Gastroesophageal sphincter (tissue), 4 donors: ENCODE measurements at regions not wholly inside any gene's neighbourhood (a gene's known extent, or its start where the extent isn't known, plus 50 kb on each side); places are given as distances from the start of the nearest gene placed in this dataset.

ENCODE experiments used
- ATAC-seq: fragments of 150-250 bp; one replicate; pipeline ENCODE4 v1.9.1; 2016; ENCODE audit warnings: mild to moderate bottlenecking, moderate library complexity
- H3K27ac ChIP-seq, 4 donors: fragments of 200-600 bp; sonication (generic) in 3 of 4; 1 replicate in 3 of 4; 2 replicates in 1 of 4; pipeline ENCODE4 v1.5.1; 2016 to 2019
- H3K27me3 ChIP-seq: fragments of 200-600 bp; sonication (generic); one replicate; pipeline ENCODE4 v1.5.1; 2019
- H3K36me3 ChIP-seq, 2 donors: fragments of 200-600 bp; sonication (generic); one replicate each; pipeline ENCODE4 v1.5.1; 2019; ENCODE audit warnings: control low read depth in 1 of 2
- H3K4me1 ChIP-seq, 3 donors: fragments of 200-600 bp; sonication (generic); 1 replicate in 2 of 3; 2 replicates in 1 of 3; pipeline ENCODE4 v1.5.1; 2016 to 2019; ENCODE audit warnings: control low read depth in 2 of 3
- H3K4me3 ChIP-seq, 2 donors: fragments of 200-600 bp; sonication (generic); one replicate each; pipeline ENCODE4 v1.5.1; 2019; ENCODE audit warnings: mild to moderate bottlenecking in 1 of 2, moderate library complexity in 1 of 2
- H3K9me3 ChIP-seq, 3 donors: fragments of 200-600 bp; sonication (generic); one replicate each; pipeline ENCODE4 v1.5.1; 2017 to 2019; ENCODE audit warnings: control low read depth in 2 of 3
- CTCF ChIP-seq, 4 experiments: fragments of 200-600 bp in 2 of 4; fragments of 450-650 bp in 2 of 4; sonication (generic) in 1 of 4; IDR thresholded peaks; one replicate each; pipeline ENCODE4 v1.5.1; 2017 to 2019; ENCODE audit warnings: antibody characterized with exemption in 4 of 4, mild to moderate bottlenecking in 2 of 4, moderate library complexity in 2 of 4
- EP300 ChIP-seq: sonication (generic); formaldehyde crosslinking; IDR thresholded peaks from one replicate; pipeline ENCODE4 v1.6.1; 2017; ENCODE audit warnings: antibody characterized with exemption, mild to moderate bottlenecking
- POLR2A ChIP-seq, 2 donors: fragments of 450-650 bp; IDR thresholded peaks; one replicate each; pipeline ENCODE4 v1.6.1; 2017; ENCODE audit warnings: antibody characterized with exemption in 2 of 2, mild to moderate bottlenecking in 2 of 2, moderate library complexity in 1 of 2
- POLR2AphosphoS5 ChIP-seq: sonication (generic); formaldehyde crosslinking; IDR thresholded peaks from one replicate; pipeline ENCODE4 v1.6.1; 2017; ENCODE audit warnings: antibody characterized with exemption
- WGBS, 2 donors: methylation state at CpG; one replicate each; pipeline ENCODE4 v1.1.5; 2018; ENCODE audit warnings: low coverage in 1 of 2; 5-methylcytosine and 5-hydroxymethylcytosine counted together

- ATAC-seq = no peak
- no peaks in the 10 kb centered on the region for H3K27me3 ChIP-seq
- H3K4me3 ChIP-seq = no peak overlapping the region
- H3K9me3 ChIP-seq = peaks cover 0 to 7% (median 0%) of the 10 kb centered on the region in 3 donors
- H3K27ac ChIP-seq = no peak overlapping the region
- no peaks in the 10 kb centered on the region for H3K4me1 ChIP-seq
- TF ChIP-seq POLR2A (IDR thresholded peaks at IDR 0.05) (no peak), EP300 (no peak), POLR2AphosphoS5 (no peak), CTCF (IDR thresholded peaks at IDR 0.05) (no peak)
- H3K36me3 ChIP-seq = no peaks in the 10 kb centered on the region
- 67 to 87% methylated on average over 1 to 2 of the region's 2 CpGs for WGBS, 2 donors
These were observed 349.9 kb downstream of the RPS24 start for GRCh38 chr10:78383378-78384048.

GRCh38 chr10:78384049-78384431, 350.4 kb downstream of the RPS24 start:
- no peak overlapping the region for H3K27ac ChIP-seq
- TF ChIP-seq POLR2A (IDR thresholded peaks at IDR 0.05) (no peak), EP300 (no peak), POLR2AphosphoS5 (no peak), CTCF (IDR thresholded peaks at IDR 0.05) (no peak)
- peaks cover 0 to 7% (median 0%) of the 10 kb centered on the region in 3 donors for H3K9me3 ChIP-seq
- H3K4me1 ChIP-seq = no peaks in the 10 kb centered on the region
- WGBS, 2 donors = 89 to 100% methylated on average over 1 of the region's 1 CpG
- no peak overlapping the region for H3K4me3 ChIP-seq
- no peaks in the 10 kb centered on the region for H3K27me3 ChIP-seq
- ATAC-seq = no peak
- no peaks in the 10 kb centered on the region for H3K36me3 ChIP-seq

DNA sequence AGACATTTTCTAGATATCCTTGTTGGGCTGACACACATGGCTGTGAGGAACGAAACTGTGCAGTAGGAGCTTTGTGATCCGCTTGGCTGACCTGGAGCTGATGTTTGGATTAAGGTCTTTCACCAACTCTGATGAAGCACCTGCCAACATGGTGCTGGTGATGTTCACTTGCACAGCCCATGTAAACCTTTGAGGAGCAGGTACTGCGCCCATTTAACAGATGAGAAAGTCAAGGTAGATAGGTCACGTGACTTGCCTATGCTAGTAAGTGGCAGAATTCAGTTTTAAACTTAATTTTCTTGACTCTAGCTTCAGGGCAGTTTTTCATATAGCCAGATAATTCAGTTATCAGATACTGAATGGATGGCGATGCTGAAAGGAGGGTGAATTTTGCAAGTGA, 351.9 kb downstream of the RPS24 start:
- 88 to 97% methylated on average over 5 of the region's 5 CpGs for WGBS, 2 donors
- Histone ChIP-seq H3K9me3 (no peaks in the 10 kb centered on the region), H3K36me3 (no peaks in the 10 kb centered on the region), H3K27ac (no peak overlapping the region), H3K4me1 (no peaks in the 10 kb centered on the region), H3K4me3 (no peak overlapping the region), H3K27me3 (no peaks in the 10 kb centered on the region)
- no peak for ATAC-seq
- no peak for TF ChIP-seq EP300
- no peak for TF ChIP-seq CTCF (IDR thresholded peaks at IDR 0.05)

DNA sequence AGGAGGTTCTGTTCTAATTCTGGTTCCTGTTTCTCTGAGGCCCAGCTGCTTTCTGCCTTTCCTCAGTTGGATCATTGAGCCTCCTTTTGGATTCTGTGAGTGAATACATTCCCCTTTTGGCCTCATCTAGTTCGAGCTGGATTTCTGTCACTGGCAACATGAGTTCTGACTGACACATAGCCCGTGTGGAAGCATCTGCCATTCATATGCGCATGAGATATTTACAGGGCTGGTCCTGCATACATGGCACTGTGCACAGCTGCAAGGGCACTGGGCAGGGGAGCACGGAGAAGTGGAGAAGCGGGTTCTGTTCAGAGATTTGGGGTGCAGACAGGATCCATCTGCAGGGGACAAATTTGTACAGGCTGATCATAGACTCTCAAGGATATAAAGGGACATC, 352.8 kb downstream of the RPS24 start:
- H3K9me3 ChIP-seq = no peaks in the 10 kb centered on the region
- no peak overlapping the region for H3K4me3 ChIP-seq
- no peak for ATAC-seq
- no peaks in the 10 kb centered on the region for H3K27me3 ChIP-seq
- no peak for TF ChIP-seq POLR2AphosphoS5
- WGBS, 2 donors = 83 to 100% methylated on average over 1 to 2 of the region's 5 CpGs
- H3K36me3 ChIP-seq = no peaks in the 10 kb centered on the region
- no peaks in the 10 kb centered on the region for H3K4me1 ChIP-seq
- H3K27ac ChIP-seq = no peak overlapping the region

DNA sequence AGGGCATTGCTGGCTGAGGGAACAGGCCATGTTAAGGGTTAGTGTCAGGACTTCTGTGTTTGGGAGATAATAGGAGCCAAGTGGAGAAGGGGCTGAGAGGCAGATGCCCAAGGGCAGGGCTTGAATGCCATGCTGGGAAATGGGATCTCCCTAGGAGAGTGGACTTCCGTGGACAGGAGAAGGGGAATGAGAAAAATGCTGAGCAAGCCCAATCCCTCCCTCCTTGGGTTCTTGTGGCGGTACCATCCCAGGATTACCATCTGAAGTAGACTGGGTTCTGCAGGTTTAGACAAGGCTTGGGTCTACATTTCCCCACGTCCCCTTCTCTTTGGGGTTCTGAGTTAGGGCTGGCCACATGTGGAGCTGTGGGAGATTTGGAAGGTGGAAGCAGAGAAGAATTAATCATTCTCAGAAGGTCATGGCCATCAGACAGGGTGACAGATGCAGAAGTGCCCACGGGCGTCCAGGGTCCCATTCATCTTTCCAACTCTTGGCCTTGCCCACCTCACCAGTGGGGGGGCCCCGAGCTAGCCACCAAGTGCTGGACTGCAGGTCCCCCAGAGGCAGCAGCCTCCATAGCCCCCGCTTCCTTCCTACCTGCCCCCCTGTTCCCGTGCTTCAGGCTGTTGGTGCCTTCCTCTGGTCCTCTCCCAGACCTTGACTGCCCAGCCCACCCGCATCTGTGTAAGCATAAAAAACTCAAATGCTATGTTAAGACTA, 354.8 kb downstream of the RPS24 start:
- Histone ChIP-seq H3K27me3 (no peaks in the 10 kb centered on the region), H3K4me1 (no peaks in the 10 kb centered on the region), H3K4me3 (no peak overlapping the region), H3K27ac (no peak overlapping the region), H3K36me3 (no peaks in the 10 kb centered on the region), H3K9me3 (no peaks in the 10 kb centered on the region)
- ATAC-seq = no peak
- 74 to 100% methylated on average over 1 to 3 of the region's 9 CpGs for WGBS, 2 donors
- TF ChIP-seq CTCF (IDR thresholded peaks at IDR 0.05) = no peak
- no peak for TF ChIP-seq POLR2A (IDR thresholded peaks at IDR 0.05)
- no peak for TF ChIP-seq EP300
- TF ChIP-seq POLR2AphosphoS5 = no peak
